ENCODE measurements at regions not wholly inside any gene's neighbourhood (a gene's known extent, or its start where the extent isn't known, plus 50 kb on each side); places are given as distances from the start of the nearest gene placed in this dataset.

DNA sequence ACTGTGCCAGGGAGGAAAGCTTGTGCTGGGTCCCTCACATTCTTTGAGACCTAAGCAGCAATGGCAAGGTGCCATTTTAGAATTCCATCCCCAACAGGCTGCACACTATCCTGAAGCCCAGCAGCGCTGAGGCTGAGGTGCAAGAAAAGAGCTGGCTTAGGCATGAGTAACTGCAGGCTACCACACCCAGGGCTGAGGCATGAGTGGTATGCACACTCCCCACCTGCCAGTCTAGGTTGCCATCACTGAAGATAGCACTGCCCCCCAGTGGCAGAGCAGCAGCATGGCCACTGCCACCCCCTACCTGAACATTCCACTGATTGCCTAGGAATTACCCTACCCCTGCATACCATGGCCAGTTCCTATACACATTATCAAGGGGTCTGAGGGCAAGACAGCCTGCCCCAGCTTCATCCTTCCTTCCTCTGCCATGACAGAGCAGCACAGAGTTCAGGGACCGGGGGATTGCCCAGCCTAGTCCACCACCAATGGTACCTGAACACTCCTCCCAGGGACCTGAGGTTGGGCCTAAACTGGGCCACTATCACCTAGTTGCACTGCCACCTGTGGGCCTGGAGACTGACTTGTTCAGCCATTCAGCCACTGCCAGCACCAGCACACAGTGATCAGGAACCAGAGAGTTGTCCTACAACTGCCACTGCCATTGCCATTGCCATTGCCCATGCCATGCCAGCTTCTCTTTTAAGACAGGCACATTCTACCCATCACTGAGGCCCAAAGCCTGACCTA is 129.8 kb downstream of the SATB1 start:
- no peaks in the 10 kb centered on the region for H3K4me1 Mint-ChIP-seq (ENCODE audit: low read depth)
- H3K27me3 Mint-ChIP-seq: no peaks in the 10 kb centered on the region
- H3K27ac Mint-ChIP-seq: no peak overlapping the region
- peaks cover 42% of the 10 kb centered on the region for H3K9me3 Mint-ChIP-seq
- no peaks in the 10 kb centered on the region for H3K36me3 Mint-ChIP-seq (ENCODE audit: low read depth)
- H3K4me3 Mint-ChIP-seq: no peak overlapping the region
- intact Hi-C loops (cut with micrococcal nuclease): loop anchor here (1.0 kb wide), 1 partner anchor 400 kb away; no protein-coding TSS in a partner anchor

DNA sequence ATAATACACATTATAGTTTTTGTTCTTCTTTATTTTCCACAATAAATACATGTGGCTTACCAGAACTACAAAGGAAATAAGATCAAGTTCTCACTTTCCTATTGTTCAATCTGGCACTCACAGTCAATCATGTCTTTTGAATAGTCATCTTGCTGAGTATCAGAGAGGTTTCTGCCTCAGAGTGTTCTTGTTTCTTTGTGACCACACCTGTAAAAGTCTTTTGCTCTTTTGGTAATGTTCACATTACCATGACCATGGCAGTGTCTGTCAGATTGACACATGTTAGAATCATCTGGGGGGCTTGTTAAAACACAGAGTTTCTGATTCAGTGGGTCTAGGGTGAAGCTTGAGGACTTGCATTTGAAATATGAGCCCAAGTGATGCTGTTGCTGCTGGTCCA is 135.0 kb downstream of the SATB1 start:
- Mint-ChIP-seq H3K27ac (no peak overlapping the region), H3K27me3 (no peaks in the 10 kb centered on the region), H3K4me1 (ENCODE audit: low read depth) (no peaks in the 10 kb centered on the region), H3K36me3 (ENCODE audit: low read depth) (no peaks in the 10 kb centered on the region), H3K4me3 (no peak overlapping the region), H3K9me3 (no peaks in the 10 kb centered on the region)
- intact Hi-C loops (cut with micrococcal nuclease): no loop called here

DNA sequence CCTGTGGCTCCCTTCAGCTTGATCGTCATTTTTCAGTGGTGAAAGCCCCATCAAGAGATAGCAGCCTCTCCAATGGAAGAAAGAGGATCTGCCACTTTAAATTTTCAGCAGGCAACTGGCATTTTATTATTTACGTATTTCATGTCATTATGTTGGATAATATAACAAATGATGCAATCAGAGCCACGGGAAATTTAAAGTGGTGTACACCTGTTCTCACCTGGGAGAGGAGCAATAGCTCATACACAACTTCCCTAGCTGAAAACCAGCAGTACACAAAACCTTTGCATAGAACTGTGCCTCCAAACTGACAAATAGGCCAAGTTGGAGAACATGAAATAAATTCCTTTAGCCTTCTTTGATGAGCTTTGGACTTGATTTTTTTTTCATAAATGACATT is 136.9 kb downstream of the SATB1 start:
- no peaks in the 10 kb centered on the region for H3K36me3 Mint-ChIP-seq (ENCODE audit: low read depth)
- no peaks in the 10 kb centered on the region for H3K9me3 Mint-ChIP-seq
- H3K4me3 Mint-ChIP-seq: no peak overlapping the region
- intact Hi-C loops (cut with micrococcal nuclease): no loop called here
- H3K27me3 Mint-ChIP-seq: no peaks in the 10 kb centered on the region
- no peak overlapping the region for H3K27ac Mint-ChIP-seq
- H3K4me1 Mint-ChIP-seq (ENCODE audit: low read depth): no peaks in the 10 kb centered on the region

DNA sequence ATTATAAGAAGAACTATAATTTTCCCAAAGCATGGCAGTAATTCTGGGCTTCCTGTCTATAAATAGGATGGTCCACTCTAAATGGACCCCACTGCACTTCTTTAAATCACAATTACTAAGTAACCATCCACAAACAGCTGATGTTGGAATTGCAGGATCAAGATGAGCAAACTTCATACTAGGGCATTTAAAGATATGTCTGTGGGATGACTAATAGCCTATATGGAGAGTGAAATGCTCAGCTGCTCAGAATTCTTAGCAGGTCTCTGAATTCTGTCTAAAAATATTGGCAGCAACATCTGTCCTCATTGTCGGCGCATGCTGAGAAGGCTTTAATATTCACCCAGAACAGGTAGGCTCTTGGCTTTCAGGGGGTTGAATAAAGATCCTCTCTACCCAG is 140.4 kb downstream of the SATB1 start:
- Mint-ChIP-seq H3K4me1 (ENCODE audit: low read depth) (no peaks in the 10 kb centered on the region), H3K9me3 (no peaks in the 10 kb centered on the region), H3K36me3 (ENCODE audit: low read depth) (no peaks in the 10 kb centered on the region), H3K4me3 (no peak overlapping the region), H3K27ac (no peak overlapping the region), H3K27me3 (no peaks in the 10 kb centered on the region)
- intact Hi-C loops (cut with micrococcal nuclease): no loop called here

DNA sequence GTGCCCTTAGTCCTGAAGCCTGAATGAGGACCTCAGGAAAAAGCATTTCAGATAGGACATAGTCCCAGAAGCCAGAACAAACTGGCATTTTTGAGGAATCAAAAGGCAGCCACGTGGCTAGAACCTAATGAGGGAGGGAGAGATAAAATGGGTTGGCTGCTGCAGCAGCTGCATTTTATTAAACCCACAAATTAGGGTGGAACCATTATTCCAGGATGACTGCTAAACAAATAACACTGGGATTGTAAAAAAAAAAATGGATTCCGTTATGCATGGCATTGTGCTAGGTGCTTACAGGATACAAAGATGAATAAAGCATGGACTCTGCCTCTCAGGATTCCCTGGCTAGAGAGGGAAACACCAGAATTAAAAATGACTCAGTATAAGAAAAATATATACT is 141.5 kb downstream of the SATB1 start:
- no peaks in the 10 kb centered on the region for H3K36me3 Mint-ChIP-seq (ENCODE audit: low read depth)
- H3K4me3 Mint-ChIP-seq: no peak overlapping the region
- H3K4me1 Mint-ChIP-seq (ENCODE audit: low read depth): no peaks in the 10 kb centered on the region
- intact Hi-C loops (cut with micrococcal nuclease): no loop called here
- H3K27me3 Mint-ChIP-seq: no peaks in the 10 kb centered on the region
- no peaks in the 10 kb centered on the region for H3K9me3 Mint-ChIP-seq
- no peak overlapping the region for H3K27ac Mint-ChIP-seq

DNA sequence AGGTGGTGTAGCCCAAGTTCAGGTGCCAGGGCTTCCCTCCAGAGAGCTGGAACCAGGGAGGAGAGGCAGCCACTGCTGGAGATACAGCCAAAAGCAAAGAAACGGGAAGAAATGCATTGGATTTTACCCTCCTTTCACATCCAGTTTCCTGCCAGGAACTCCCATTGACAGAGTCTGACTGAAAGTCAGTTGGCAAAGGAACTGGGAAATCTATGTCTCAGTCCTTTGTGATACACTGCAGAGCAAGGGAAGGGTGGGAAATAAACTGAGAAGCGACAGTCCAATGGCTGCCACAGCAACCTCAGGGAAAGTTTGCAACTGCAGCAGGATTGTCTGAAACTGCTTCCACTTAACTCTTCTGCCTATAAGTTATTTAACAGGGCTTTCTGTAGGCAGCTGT is 142.6 kb downstream of the SATB1 start:
- H3K4me3 Mint-ChIP-seq: no peak overlapping the region
- intact Hi-C loops (cut with micrococcal nuclease): no loop called here
- H3K27me3 Mint-ChIP-seq: no peaks in the 10 kb centered on the region
- H3K4me1 Mint-ChIP-seq (ENCODE audit: low read depth): no peaks in the 10 kb centered on the region
- no peak overlapping the region for H3K27ac Mint-ChIP-seq
- no peaks in the 10 kb centered on the region for H3K36me3 Mint-ChIP-seq (ENCODE audit: low read depth)
- no peaks in the 10 kb centered on the region for H3K9me3 Mint-ChIP-seq

DNA sequence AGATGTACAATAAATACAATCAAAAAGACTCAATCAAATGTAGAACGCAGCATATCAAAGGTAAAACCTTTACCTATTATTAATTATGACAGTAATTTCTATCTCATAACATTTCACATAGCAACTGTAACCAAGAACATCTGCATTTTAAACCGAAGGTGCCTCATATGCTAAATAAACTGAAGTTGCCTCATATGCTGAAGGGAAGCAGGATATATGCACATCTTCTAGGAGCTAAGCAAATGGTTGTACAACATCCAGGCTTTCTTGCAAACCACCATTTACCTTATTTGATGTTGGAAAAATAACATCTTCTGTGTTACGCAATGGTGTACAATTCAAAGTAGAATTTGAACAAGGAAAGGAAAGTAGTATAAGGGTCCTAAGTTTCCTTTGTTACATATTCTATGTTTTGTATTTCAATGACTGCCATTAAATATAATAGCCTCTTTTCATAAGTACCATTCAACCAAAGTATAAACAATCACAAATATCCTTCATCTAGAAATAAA is 145.9 kb downstream of the SATB1 start:
- intact Hi-C loops (cut with micrococcal nuclease): no loop called here
- Mint-ChIP-seq H3K27me3 (no peaks in the 10 kb centered on the region), H3K27ac (no peak overlapping the region)

DNA sequence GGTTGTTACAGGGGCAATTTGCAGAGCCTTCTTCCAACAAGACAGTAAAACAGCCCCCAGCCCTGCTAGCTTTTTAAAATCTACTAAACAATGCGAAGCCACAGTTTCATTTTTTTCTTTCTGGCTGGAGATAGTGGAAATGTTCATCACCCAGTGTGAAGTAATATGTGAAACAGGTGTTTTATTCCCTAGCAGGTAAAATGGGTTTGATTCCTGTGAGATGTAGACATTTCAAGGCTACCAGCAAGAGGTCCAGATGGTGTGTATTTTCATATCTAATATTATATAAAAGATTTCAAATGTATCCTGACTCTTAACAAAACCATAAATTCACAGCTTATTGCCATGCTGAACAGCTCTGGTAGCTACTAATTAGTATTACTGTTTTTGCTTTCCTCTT is 160.3 kb downstream of the SATB1 start:
- Mint-ChIP-seq H3K4me3 (no peak overlapping the region), H3K4me1 (ENCODE audit: low read depth) (no peaks in the 10 kb centered on the region), H3K27ac (no peak overlapping the region), H3K36me3 (ENCODE audit: low read depth) (no peaks in the 10 kb centered on the region), H3K9me3 (peaks cover 6% of the 10 kb centered on the region), H3K27me3 (no peaks in the 10 kb centered on the region)
- intact Hi-C loops (cut with micrococcal nuclease): no loop called here

More for the DNA sequence above, 145.9 kb downstream of the SATB1 start:
- Mint-ChIP-seq H3K36me3 (ENCODE audit: low read depth) (no peaks in the 10 kb centered on the region), H3K9me3 (no peaks in the 10 kb centered on the region), H3K4me3 (no peak overlapping the region), H3K4me1 (ENCODE audit: low read depth) (no peaks in the 10 kb centered on the region)

DNA sequence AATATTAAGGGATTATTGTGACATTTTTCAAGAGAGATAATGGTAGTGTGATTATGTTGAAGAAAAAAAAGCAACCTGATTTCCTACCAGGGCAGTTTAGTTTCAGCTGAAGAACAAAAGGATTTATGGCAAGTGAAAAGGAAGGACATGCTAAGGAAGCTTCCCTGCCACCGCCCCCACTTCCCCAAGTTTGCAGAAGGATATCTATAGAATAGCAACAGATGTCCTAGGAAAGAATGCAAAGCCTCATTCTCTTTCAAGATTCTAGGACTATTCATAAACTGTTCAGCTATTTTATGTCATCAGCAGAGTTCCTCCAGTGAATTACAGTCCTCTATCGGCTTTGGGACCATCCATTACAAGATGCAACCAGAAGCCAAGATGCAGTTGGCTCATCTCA is 160.8 kb downstream of the SATB1 start:
- no peaks in the 10 kb centered on the region for H3K4me1 Mint-ChIP-seq (ENCODE audit: low read depth)
- H3K27ac Mint-ChIP-seq: no peak overlapping the region
- peaks cover 6% of the 10 kb centered on the region for H3K9me3 Mint-ChIP-seq
- no peak overlapping the region for H3K4me3 Mint-ChIP-seq
- intact Hi-C loops (cut with micrococcal nuclease): no loop called here
- no peaks in the 10 kb centered on the region for H3K27me3 Mint-ChIP-seq
- H3K36me3 Mint-ChIP-seq (ENCODE audit: low read depth): no peaks in the 10 kb centered on the region

DNA sequence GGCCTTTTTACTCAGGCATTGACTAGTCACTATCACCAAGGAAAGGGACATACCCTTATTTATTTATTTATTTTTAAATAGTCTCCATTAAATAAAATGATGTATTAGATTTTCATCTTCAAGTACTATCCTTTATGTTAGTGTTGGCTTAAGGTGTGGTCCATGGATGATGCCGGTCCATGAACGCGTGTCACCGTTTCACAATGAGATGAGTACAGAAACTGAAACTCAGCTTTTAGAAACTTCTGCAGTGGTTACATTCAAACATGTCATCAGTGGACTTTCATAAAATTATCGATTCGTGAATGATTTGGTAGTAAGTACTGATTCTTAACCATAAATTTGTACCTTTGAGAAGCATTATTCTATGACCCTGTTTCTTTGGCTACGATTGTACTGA is 166.6 kb downstream of the SATB1 start:
- H3K36me3 Mint-ChIP-seq (ENCODE audit: low read depth): no peaks in the 10 kb centered on the region
- no peaks in the 10 kb centered on the region for H3K27me3 Mint-ChIP-seq
- H3K4me1 Mint-ChIP-seq (ENCODE audit: low read depth): no peaks in the 10 kb centered on the region
- H3K9me3 Mint-ChIP-seq: peaks cover 6% of the 10 kb centered on the region
- intact Hi-C loops (cut with micrococcal nuclease): no loop called here
- H3K27ac Mint-ChIP-seq: no peak overlapping the region
- no peak overlapping the region for H3K4me3 Mint-ChIP-seq

DNA sequence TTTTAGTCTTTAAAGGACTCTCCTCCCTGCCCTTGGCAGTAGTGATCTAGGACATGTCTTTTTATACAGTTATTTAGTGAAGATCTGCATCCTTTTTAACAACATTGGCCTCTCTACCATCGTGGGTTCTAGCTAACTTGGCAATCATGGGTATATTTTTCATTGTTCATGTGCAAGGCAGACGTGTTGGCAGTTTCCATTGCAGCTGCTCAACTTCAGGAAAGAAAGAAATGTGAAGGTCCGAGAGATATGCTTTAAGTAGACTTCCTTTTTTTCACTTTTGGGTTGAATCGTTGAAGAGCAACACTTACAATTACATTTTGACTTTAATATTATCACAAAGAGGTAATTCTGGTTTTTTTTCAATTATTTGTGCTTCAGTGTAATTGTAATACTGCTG is 172.6 kb downstream of the SATB1 start:
- H3K36me3 Mint-ChIP-seq (ENCODE audit: low read depth): no peaks in the 10 kb centered on the region
- H3K27me3 Mint-ChIP-seq: no peaks in the 10 kb centered on the region
- intact Hi-C loops (cut with micrococcal nuclease): no loop called here
- H3K27ac Mint-ChIP-seq: no peak overlapping the region
- peaks cover 7% of the 10 kb centered on the region for H3K4me1 Mint-ChIP-seq (ENCODE audit: low read depth)
- no peaks in the 10 kb centered on the region for H3K9me3 Mint-ChIP-seq
- H3K4me3 Mint-ChIP-seq: no peak overlapping the region

DNA sequence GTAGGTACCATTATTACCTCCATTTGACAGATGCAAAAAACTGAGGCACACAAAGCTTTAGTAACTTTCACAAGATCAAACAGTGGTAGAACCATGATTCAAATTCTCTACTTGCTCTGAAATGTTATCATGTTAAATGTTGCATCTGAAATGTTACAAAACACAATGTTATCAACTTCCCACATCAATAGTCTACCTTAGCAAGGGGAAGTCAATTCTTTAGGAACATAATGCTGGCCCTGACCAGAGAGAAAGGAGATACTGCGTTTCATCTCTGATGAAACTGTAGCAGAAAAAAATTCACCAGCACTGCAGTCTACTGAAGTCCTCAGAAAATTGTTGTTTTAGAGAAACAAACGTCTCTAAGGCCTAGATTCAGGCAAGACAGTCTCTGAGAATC is 174.1 kb downstream of the SATB1 start:
- H3K27me3 Mint-ChIP-seq: no peaks in the 10 kb centered on the region
- no peaks in the 10 kb centered on the region for H3K36me3 Mint-ChIP-seq (ENCODE audit: low read depth)
- H3K4me3 Mint-ChIP-seq: no peak overlapping the region
- intact Hi-C loops (cut with micrococcal nuclease): no loop called here
- H3K4me1 Mint-ChIP-seq (ENCODE audit: low read depth): peaks cover 7% of the 10 kb centered on the region
- H3K9me3 Mint-ChIP-seq: no peaks in the 10 kb centered on the region
- H3K27ac Mint-ChIP-seq: no peak overlapping the region

DNA sequence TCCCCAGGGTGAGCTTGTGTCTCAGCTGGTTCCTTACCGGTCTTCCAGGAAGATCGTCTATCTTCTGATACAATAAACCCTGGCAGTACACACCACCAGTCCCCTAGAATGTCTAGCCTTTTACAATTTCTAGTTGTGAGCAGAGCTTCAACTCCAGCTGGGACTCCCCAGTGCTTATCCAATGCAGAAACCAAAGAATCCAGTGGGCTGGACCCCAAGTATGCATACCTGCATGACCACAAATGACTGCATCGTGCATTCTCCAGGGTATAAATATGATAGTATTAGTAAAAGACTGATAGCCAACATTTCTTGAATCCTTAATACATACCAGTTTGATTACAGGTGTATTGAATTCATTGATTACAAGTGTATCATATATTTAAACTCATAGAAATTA is 176.0 kb downstream of the SATB1 start:
- Mint-ChIP-seq H3K27ac (no peak overlapping the region), H3K27me3 (no peaks in the 10 kb centered on the region), H3K9me3 (no peaks in the 10 kb centered on the region), H3K36me3 (ENCODE audit: low read depth) (no peaks in the 10 kb centered on the region), H3K4me3 (no peak overlapping the region), H3K4me1 (ENCODE audit: low read depth) (peaks cover 13% of the 10 kb centered on the region)
- intact Hi-C loops (cut with micrococcal nuclease): no loop called here

DNA sequence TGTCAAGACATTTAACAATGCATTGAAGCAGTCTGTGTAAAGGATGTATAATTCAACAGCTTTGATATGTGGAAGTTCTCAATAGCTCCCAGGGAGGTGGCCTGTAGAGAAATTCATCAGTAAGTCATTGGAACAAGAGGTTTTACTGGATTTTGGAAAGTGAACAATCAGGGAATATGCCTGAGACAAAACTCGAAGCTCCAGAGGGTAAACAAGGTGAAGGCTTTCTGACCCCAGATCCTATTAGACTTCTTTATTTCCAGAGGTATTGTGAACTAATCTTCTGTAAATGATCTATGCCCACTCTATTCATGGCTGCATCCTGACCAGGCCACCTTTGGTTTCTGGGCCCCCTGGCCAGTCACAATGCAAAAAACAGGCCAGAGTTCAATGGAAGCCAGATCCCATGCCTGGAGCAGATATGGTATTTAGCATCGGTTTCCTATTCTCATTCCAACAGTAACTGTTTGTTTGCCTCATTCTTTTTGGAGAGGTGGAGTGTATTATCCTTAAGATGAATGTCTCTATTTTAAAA is 177.3 kb downstream of the SATB1 start:
- Mint-ChIP-seq H3K4me3 (no peak overlapping the region), H3K9me3 (no peaks in the 10 kb centered on the region), H3K27ac (no peak overlapping the region), H3K36me3 (ENCODE audit: low read depth) (no peaks in the 10 kb centered on the region), H3K27me3 (no peaks in the 10 kb centered on the region), H3K4me1 (ENCODE audit: low read depth) (peaks cover 12% of the 10 kb centered on the region)
- intact Hi-C loops (cut with micrococcal nuclease): no loop called here
